GM18511 (cell line): ENCODE measurements at regions not wholly inside any gene's neighbourhood (a gene's known extent, or its start where the extent isn't known, plus 50 kb on each side); places are given as distances from the start of the nearest gene placed in this dataset.
"Not testable (repeated sequence)": the region's sequence is repeated elsewhere in the genome, so short reads cannot be mapped to it uniquely, and the experiment has no call there.

ENCODE experiments used
- ATAC-seq: cut with Tn5 transposase; IDR thresholded peaks from one replicate; pipeline ENCODE4 v1.9.1; 2021; ENCODE audit warnings: mild to moderate bottlenecking, moderate library complexity; ENCODE audit not compliant: unreplicated experiment

GRCh38 chr1:199182186-199182843, 543.5 kb downstream of the PTPRC start:
- ATAC-seq = peak; percentile 85

- no peak for ATAC-seq
These were observed 545.3 kb downstream of the PTPRC start for GRCh38 chr1:199184180-199184579.

GRCh38 chr1:199194862-199195261, 556.0 kb downstream of the PTPRC start:
- ATAC-seq = no peak

- ATAC-seq = no peak
These were observed 558.9 kb downstream of the PTPRC start for GRCh38 chr1:199197695-199198094.

- no peak for ATAC-seq
These were observed 563.5 kb downstream of the PTPRC start for GRCh38 chr1:199202331-199202730.

GRCh38 chr1:199204231-199204630, 565.4 kb downstream of the PTPRC start:
- no peak for ATAC-seq

- ATAC-seq = no peak
These were observed 567.1 kb downstream of the PTPRC start for GRCh38 chr1:199205740-199206441.

GRCh38 chr1:199208847-199209246, 570.0 kb downstream of the PTPRC start:
- no peak for ATAC-seq

GRCh38 chr1:199218065-199218464, 579.2 kb downstream of the PTPRC start:
- no peak for ATAC-seq

GRCh38 chr1:199218533-199218932, 579.7 kb downstream of the PTPRC start:
- ATAC-seq = no peak

- no peak for ATAC-seq
These were observed 581.2 kb downstream of the PTPRC start for GRCh38 chr1:199220031-199220430.

- ATAC-seq = peak; percentile 51
These were observed 582.7 kb downstream of the PTPRC start for GRCh38 chr1:199221371-199222150.

- no peak for ATAC-seq
These were observed 585.1 kb downstream of the PTPRC start for GRCh38 chr1:199223936-199224335.

GRCh38 chr1:199226163-199226562, 587.3 kb downstream of the PTPRC start:
- ATAC-seq = peak; percentile 66

GRCh38 chr1:199242147-199242546, 603.3 kb downstream of the PTPRC start:
- ATAC-seq = no peak

GRCh38 chr1:199242601-199243000, 603.8 kb downstream of the PTPRC start:
- ATAC-seq = no peak

- ATAC-seq = peak; percentile 100
These were observed 604.7 kb downstream of the PTPRC start for GRCh38 chr1:199243423-199244061.

- ATAC-seq = no peak
These were observed 607.1 kb downstream of the PTPRC start for GRCh38 chr1:199245946-199246345.

GRCh38 chr1:199246716-199247115, 607.9 kb downstream of the PTPRC start:
- ATAC-seq = no peak

GRCh38 chr1:199247891-199248290, 609.1 kb downstream of the PTPRC start:
- no peak for ATAC-seq

- ATAC-seq = not testable (repeated sequence)
These were observed 615.2 kb downstream of the PTPRC start for GRCh38 chr1:199254040-199254439.
